Keratinocyte (primary cell): ENCODE measurements at regions not wholly inside any gene's neighbourhood (a gene's known extent, or its start where the extent isn't known, plus 50 kb on each side); places are given as distances from the start of the nearest gene placed in this dataset.

Experiments used
- DNase-seq: peaks from one replicate; pipeline ENCODE4 v3.0.0-alpha.2; 2011; ENCODE audit warnings: low read depth, missing footprints, low spot score
- FAIRE-seq: peaks from 2 replicates; lab custom pipeline; 2011; peaks lifted over from hg19 to GRCh38; lab: Jason Lieb, UNC
- H2AFZ ChIP-seq: 2 replicates; pipeline ENCODE4 v1.6.0; 2012; ENCODE audit warnings: low read length, control low read depth, inconsistent platforms; ENCODE audit not compliant: control insufficient read depth
- H3K27ac ChIP-seq: 2 replicates; pipeline ENCODE4 v1.5.1; 2011; ENCODE audit warnings: low read length; ENCODE audit not compliant: control insufficient read depth, insufficient read depth
- H3K27me3 ChIP-seq: 3 replicates; pipeline ENCODE4 v1.6.0; 2011; ENCODE audit warnings: low read length; ENCODE audit not compliant: control insufficient read depth, insufficient read depth; ENCODE audit errors: extremely low read depth
- H3K36me3 ChIP-seq, 2 experiments: 2 replicates in 1 of 2; 3 replicates in 1 of 2; pipeline ENCODE4 v1.5.1; 2011; ENCODE audit warnings: low read length in 2 of 2, mild to moderate bottlenecking in 1 of 2; ENCODE audit not compliant: control insufficient read depth in 2 of 2, insufficient read depth in 2 of 2; ENCODE audit errors: extremely low read depth in 1 of 2
- H3K4me1 ChIP-seq: 3 replicates; pipeline ENCODE4 v1.5.1; 2011; ENCODE audit warnings: low read length; ENCODE audit not compliant: control insufficient read depth, insufficient read depth; ENCODE audit errors: extremely low read depth
- H3K4me2 ChIP-seq: 3 replicates; pipeline ENCODE4 v1.6.0; 2011; ENCODE audit warnings: low read depth, low read length; ENCODE audit not compliant: control insufficient read depth, insufficient read depth; ENCODE audit errors: extremely low read depth
- H3K4me3 ChIP-seq, 3 experiments: fragments of 200-600 bp in 1 of 3; sonication (generic) in 1 of 3; 2 replicates in 2 of 3; 3 replicates in 1 of 3; pipeline ENCODE4 v1.5.1; 2011 to 2016; ENCODE audit warnings: low read length in 3 of 3, mild to moderate bottlenecking in 3 of 3, control low read depth in 2 of 3, inconsistent platforms in 1 of 3, low read depth in 1 of 3, mixed read lengths in 1 of 3, mixed run types in 1 of 3, moderate library complexity in 1 of 3; ENCODE audit not compliant: control insufficient read depth in 2 of 3, insufficient read depth in 2 of 3; ENCODE audit errors: extremely low read depth in 1 of 3
- H3K79me2 ChIP-seq: 2 replicates; pipeline ENCODE4 v1.6.0; 2012; ENCODE audit warnings: low read length; ENCODE audit not compliant: control insufficient read depth, insufficient read depth
- H3K9ac ChIP-seq: 3 replicates; pipeline ENCODE4 v1.6.0; 2011; ENCODE audit warnings: low read length; ENCODE audit not compliant: control insufficient read depth, insufficient read depth; ENCODE audit errors: extremely low read depth
- H3K9me1 ChIP-seq: 3 replicates; pipeline ENCODE4 v1.6.0; 2011; ENCODE audit warnings: low read length; ENCODE audit not compliant: control insufficient read depth, insufficient read depth; ENCODE audit errors: extremely low read depth
- H3K9me3 ChIP-seq: 2 replicates; pipeline ENCODE4 v1.5.1; 2012; ENCODE audit warnings: low read depth, low read length; ENCODE audit not compliant: control insufficient read depth
- H4K20me1 ChIP-seq: 3 replicates; pipeline ENCODE4 v1.6.0; 2011; ENCODE audit warnings: low read length; ENCODE audit not compliant: control insufficient read depth, insufficient read depth; ENCODE audit errors: extremely low read depth
- CTCF ChIP-seq, 3 experiments: IDR thresholded peaks in 1 of 3; conservative IDR thresholded peaks in 1 of 3; optimal IDR thresholded peaks in 1 of 3; 2 replicates in 2 of 3; 3 replicates in 1 of 3; pipeline versions ENCODE3 to v1.5.1; 2011; ENCODE audit warnings: low read length in 3 of 3, mild to moderate bottlenecking in 3 of 3, moderate library complexity in 2 of 3, control low read depth in 1 of 3, inconsistent platforms in 1 of 3; ENCODE audit not compliant: insufficient read depth in 2 of 3; ENCODE audit errors: extremely low read depth in 1 of 3
- EZH2 ChIP-seq: IDR thresholded peaks from one replicate; pipeline ENCODE4 v1.6.1; 2012; ENCODE audit warnings: inconsistent platforms, mild to moderate bottlenecking, low read length, moderate library complexity
- dilution Hi-C: fragments of 300-500 bp; cut with MboI; formaldehyde crosslinking; loops from one replicate; pipeline ENCODE4 v1.7.0; 2020; ENCODE audit warnings: low sequenced_read_pairs; ENCODE audit not compliant: extremely low pct_ligation_motif_present

GRCh38 chr1:17878837-17879236, 123.7 kb downstream of the ACTL8 start:
- dilution Hi-C loops, result no loop called here
- Histone ChIP-seq H3K9me3 (no peaks in the 10 kb centered on the region), H3K4me2 (no peak overlapping the region), H3K4me1 (peaks cover 23% of the 10 kb centered on the region), H2AFZ (no peak overlapping the region), H3K27me3 (no peaks in the 10 kb centered on the region), H3K36me3 (no peaks in the 10 kb centered on the region), H4K20me1 (no peaks in the 10 kb centered on the region), H3K27ac (no peak overlapping the region), H3K9me1 (no peaks in the 10 kb centered on the region), H3K4me3 (no peak overlapping the region), H3K9ac (no peak overlapping the region), H3K79me2 (no peaks in the 10 kb centered on the region)
- FAIRE-seq (peak; percentile 46), DNase-seq (no peak)
- no peak for TF ChIP-seq CTCF (optimal IDR thresholded peaks at IDR 0.05 in 1 of 3, IDR thresholded peaks at IDR 0.05 in 1 of 3, conservative IDR thresholded peaks at IDR 0.05 in 1 of 3; ENCODE audit: extremely low read depth in 1 of 3, insufficient read depth in 2 of 3, low read length in 3 of 3)
- TF ChIP-seq EZH2, result no peak

GRCh38 chr1:17880449-17880848, 125.3 kb downstream of the ACTL8 start:
- no peaks in the 10 kb centered on the region for H3K9me1 ChIP-seq
- H3K27me3 ChIP-seq, result no peaks in the 10 kb centered on the region
- H3K79me2 ChIP-seq, result no peaks in the 10 kb centered on the region
- dilution Hi-C loops, result no loop called here
- H3K4me3 ChIP-seq, result no peak overlapping the region
- no peak overlapping the region for H3K27ac ChIP-seq
- no peaks in the 10 kb centered on the region for H3K36me3 ChIP-seq
- H3K4me2 ChIP-seq, result no peak overlapping the region
- no peak for DNase-seq
- no peak for FAIRE-seq
- TF ChIP-seq CTCF (optimal IDR thresholded peaks at IDR 0.05 in 1 of 3, IDR thresholded peaks at IDR 0.05 in 1 of 3, conservative IDR thresholded peaks at IDR 0.05 in 1 of 3; ENCODE audit: extremely low read depth in 1 of 3, insufficient read depth in 2 of 3, low read length in 3 of 3), result no peak
- no peak for TF ChIP-seq EZH2
- H3K9ac ChIP-seq, result no peak overlapping the region
- no peak overlapping the region for H2AFZ ChIP-seq
- H4K20me1 ChIP-seq, result no peaks in the 10 kb centered on the region
- no peaks in the 10 kb centered on the region for H3K9me3 ChIP-seq
- H3K4me1 ChIP-seq, result peaks cover 7% of the 10 kb centered on the region
